ENCODE measurements at regions not wholly inside any gene's neighbourhood (a gene's known extent, or its start where the extent isn't known, plus 50 kb on each side); places are given as distances from the start of the nearest gene placed in this dataset.

DNA sequence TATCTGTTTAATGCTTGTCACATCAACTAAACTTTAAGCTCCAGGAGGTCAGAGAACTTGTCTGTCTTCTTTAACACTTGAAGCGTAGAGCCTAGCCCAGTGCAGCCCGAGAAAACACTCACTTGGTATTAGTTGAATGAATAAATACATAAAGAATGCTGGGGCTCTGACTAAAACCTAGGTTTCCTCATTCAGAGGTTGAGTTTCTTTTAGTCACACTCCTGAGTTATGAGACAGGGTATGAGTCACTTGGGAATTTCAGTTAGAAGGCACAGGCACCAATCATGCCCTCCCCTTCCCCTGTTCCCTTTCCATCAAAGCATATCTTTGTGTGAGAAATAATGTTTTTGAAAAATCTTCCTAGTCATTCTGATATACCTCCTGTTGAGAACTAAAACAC lies 589.8 kb upstream of the DPPA4 start:
- TF ChIP-seq EZH2 (IDR thresholded peaks at IDR 0.05) (no peak), POLR2AphosphoS5 (IDR thresholded peaks at IDR 0.05; ENCODE audit: borderline replicate concordance, low read depth, low read length) (no peak)

Data from SK-N-MC (cell line).